ENCODE measurements at regions not wholly inside any gene's neighbourhood (a gene's known extent, or its start where the extent isn't known, plus 50 kb on each side); places are given as distances from the start of the nearest gene placed in this dataset.

GRCh38 chrX:97882306-97882705, 998.6 kb downstream of the RPA4 start:
- Histone ChIP-seq H3K4me3 (ENCODE audit: low read length) (no peak overlapping the region), H3K9me2 (replicated peaks; ENCODE audit: low read length) (no peaks in the 10 kb centered on the region), H3K79me2 (ENCODE audit: low read length) (no peaks in the 10 kb centered on the region), H2AFZ (ENCODE audit: low read length) (peak overlapping the region; percentile 40; the same call in 1 of the 2 replicates), H3K4me1 (ENCODE audit: insufficient read depth, low read length) (peaks cover 10% of the 10 kb centered on the region), H3K4me2 (ENCODE audit: low read length) (peak overlapping the region; percentile 50), H3K27ac (ENCODE audit: low read length) (no peak overlapping the region), H3K9ac (ENCODE audit: low read length) (no peak overlapping the region), H3K27me3 (ENCODE audit: low read length) (no peaks in the 10 kb centered on the region), H4K20me1 (ENCODE audit: low read length) (no peaks in the 10 kb centered on the region), H3K36me3 (ENCODE audit: low read depth, low read length) (no peaks in the 10 kb centered on the region), H3F3A (ENCODE audit: low read length, unreplicated experiment) (no peaks in the 10 kb centered on the region), H3K9me3 (ENCODE audit: low read length) (no peaks in the 10 kb centered on the region)
- no TSS peak for BruUV-seq (replicated peaks)
- intact Hi-C loops (cut with micrococcal nuclease): no loop called here
- peak; percentile 15; the same call in 1 of the 2 replicates for ATAC-seq
- no peak for TF ChIP-seq EZH2 (IDR thresholded peaks at IDR 0.05; ENCODE audit: low read length, unreplicated experiment)
- no peak for TF ChIP-seq CTCF (conservative IDR thresholded peaks at IDR 0.05; ENCODE audit: low read depth, low read length)
- no peak for TF ChIP-seq EZH2phosphoT487 (IDR thresholded peaks at IDR 0.05; ENCODE audit: borderline replicate concordance, low read length)
- ChIA-PET POLR2A (ENCODE audit: unreplicated experiment) (no interaction called here), CTCF (no interaction called here)
- DNase-seq: peak; percentile 47

- Histone ChIP-seq H3K27me3 (ENCODE audit: low read length) (no peaks in the 10 kb centered on the region), H4K20me1 (ENCODE audit: low read length) (no peaks in the 10 kb centered on the region), H3K9me2 (replicated peaks; ENCODE audit: low read length) (no peaks in the 10 kb centered on the region), H3K4me3 (ENCODE audit: low read length) (no peak overlapping the region), H2AFZ (ENCODE audit: low read length) (no peak overlapping the region), H3K9ac (ENCODE audit: low read length) (no peak overlapping the region), H3K4me2 (ENCODE audit: low read length) (no peak overlapping the region), H3K79me2 (ENCODE audit: low read length) (no peaks in the 10 kb centered on the region), H3K27ac (ENCODE audit: low read length) (no peak overlapping the region), H3K9me3 (ENCODE audit: low read length) (no peaks in the 10 kb centered on the region), H3K4me1 (ENCODE audit: insufficient read depth, low read length) (no peaks in the 10 kb centered on the region), H3K36me3 (ENCODE audit: low read depth, low read length) (no peaks in the 10 kb centered on the region), H3F3A (ENCODE audit: low read length, unreplicated experiment) (no peaks in the 10 kb centered on the region)
- ATAC-seq (no peak), DNase-seq (peak; percentile 37)
- CTCF ChIA-PET: no interaction called here
- BruUV-seq (replicated peaks): no TSS peak
- TF ChIP-seq EZH2phosphoT487 (IDR thresholded peaks at IDR 0.05; ENCODE audit: borderline replicate concordance, low read length): no peak
- TF ChIP-seq EZH2 (IDR thresholded peaks at IDR 0.05; ENCODE audit: low read length, unreplicated experiment): no peak
- TF ChIP-seq CTCF (conservative IDR thresholded peaks at IDR 0.05; ENCODE audit: low read depth, low read length): no peak
- POLR2A ChIA-PET (ENCODE audit: unreplicated experiment): no interaction called here
- intact Hi-C loops (cut with micrococcal nuclease): no loop called here
Observed at GRCh38 chrX:97895751-97896150, 1012.0 kb downstream of the RPA4 start.

GRCh38 chrX:97897998-97898397, 1014.3 kb downstream of the RPA4 start:
- POLR2A ChIA-PET (ENCODE audit: unreplicated experiment): no interaction called here

More at GRCh38 chrX:97897998-97898397, 1014.3 kb downstream of the RPA4 start:
- Histone ChIP-seq H2AFZ (ENCODE audit: low read length) (no peak overlapping the region), H4K20me1 (ENCODE audit: low read length) (no peaks in the 10 kb centered on the region), H3K4me3 (ENCODE audit: low read length) (no peak overlapping the region), H3K9me2 (replicated peaks; ENCODE audit: low read length) (no peaks in the 10 kb centered on the region), H3F3A (ENCODE audit: low read length, unreplicated experiment) (no peaks in the 10 kb centered on the region), H3K4me2 (ENCODE audit: low read length) (no peak overlapping the region), H3K27ac (ENCODE audit: low read length) (no peak overlapping the region), H3K36me3 (ENCODE audit: low read depth, low read length) (no peaks in the 10 kb centered on the region), H3K9ac (ENCODE audit: low read length) (no peak overlapping the region), H3K4me1 (ENCODE audit: insufficient read depth, low read length) (no peaks in the 10 kb centered on the region), H3K27me3 (ENCODE audit: low read length) (no peaks in the 10 kb centered on the region), H3K79me2 (ENCODE audit: low read length) (no peaks in the 10 kb centered on the region), H3K9me3 (ENCODE audit: low read length) (no peaks in the 10 kb centered on the region)
- no peak for ATAC-seq
- CTCF ChIA-PET: no interaction called here
- no TSS peak for BruUV-seq (replicated peaks)
- intact Hi-C loops (cut with micrococcal nuclease): no loop called here
- TF ChIP-seq CTCF (conservative IDR thresholded peaks at IDR 0.05; ENCODE audit: low read depth, low read length) (no peak), EZH2phosphoT487 (IDR thresholded peaks at IDR 0.05; ENCODE audit: borderline replicate concordance, low read length) (no peak), EZH2 (IDR thresholded peaks at IDR 0.05; ENCODE audit: low read length, unreplicated experiment) (no peak)
- DNase-seq: no peak
